H9 (cell line): ENCODE measurements at regions not wholly inside any gene's neighbourhood (a gene's known extent, or its start where the extent isn't known, plus 50 kb on each side); places are given as distances from the start of the nearest gene placed in this dataset.

Source experiments
- DNase-seq: peaks from one replicate; pipeline ENCODE4 v3.0.0-alpha.2; 2017
- H2AFZ ChIP-seq: one replicate; pipeline ENCODE4 v1.6.1; 2013; ENCODE audit warnings: mild to moderate bottlenecking, low read length, control low read depth, moderate library complexity
- H2AK5ac ChIP-seq: 2 replicates; pipeline ENCODE4 v1.6.1; 2013; ENCODE audit warnings: low read length, control low read depth, mixed read lengths; ENCODE audit not compliant: insufficient read length
- H2BK120ac ChIP-seq: one replicate; pipeline ENCODE4 v1.6.1; 2013; ENCODE audit warnings: low read depth, mild to moderate bottlenecking, low read length, control low read depth, inconsistent platforms; ENCODE audit not compliant: poor library complexity, severe bottlenecking
- H2BK12ac ChIP-seq: 2 replicates; pipeline ENCODE4 v1.6.1; 2013; ENCODE audit warnings: low read length, control low read depth, mixed read lengths, low read depth; ENCODE audit not compliant: insufficient read length
- H2BK15ac ChIP-seq: 2 replicates; pipeline ENCODE4 v1.6.1; 2013; ENCODE audit warnings: low read depth, low read length, control low read depth
- H2BK20ac ChIP-seq: one replicate; pipeline ENCODE4 v1.6.1; 2013; ENCODE audit warnings: low read depth, mild to moderate bottlenecking, low read length, control low read depth, inconsistent platforms; ENCODE audit not compliant: poor library complexity, severe bottlenecking
- H2BK5ac ChIP-seq: 2 replicates; pipeline ENCODE4 v1.6.1; 2013; ENCODE audit warnings: low read length, control low read depth, mixed read lengths; ENCODE audit not compliant: insufficient read length
- H3K14ac ChIP-seq: 2 replicates; pipeline ENCODE4 v1.6.1; 2013; ENCODE audit warnings: low read length, control low read depth; ENCODE audit not compliant: insufficient read depth
- H3K18ac ChIP-seq: 2 replicates; pipeline ENCODE4 v1.6.1; 2013; ENCODE audit warnings: low read depth, mild to moderate bottlenecking, mixed read lengths, low read length, control low read depth; ENCODE audit not compliant: insufficient read length
- H3K23ac ChIP-seq: 2 replicates; pipeline ENCODE4 v1.6.1; 2013; ENCODE audit warnings: low read length, control low read depth, mixed read lengths, low read depth; ENCODE audit not compliant: insufficient read length
- H3K23me2 ChIP-seq: 2 replicates; pipeline ENCODE4 v1.6.1; 2013; ENCODE audit warnings: low read depth, mild to moderate bottlenecking, mixed read lengths, low read length, control low read depth; ENCODE audit not compliant: insufficient read length, poor library complexity, severe bottlenecking
- H3K27ac ChIP-seq: 2 replicates; pipeline ENCODE4 v1.5.1; 2013; ENCODE audit warnings: low read length, control low read depth, mixed read lengths, low read depth; ENCODE audit not compliant: insufficient read length
- H3K27me3 ChIP-seq: 2 replicates; pipeline ENCODE4 v1.6.1; 2013; ENCODE audit warnings: low read length, control low read depth, inconsistent platforms; ENCODE audit not compliant: insufficient read depth
- H3K4ac ChIP-seq: 2 replicates; pipeline ENCODE4 v1.6.1; 2013; ENCODE audit warnings: low read depth, mild to moderate bottlenecking, control low read depth, inconsistent platforms, low read length, moderate library complexity
- H3K4me1 ChIP-seq: 2 replicates; pipeline ENCODE4 v1.6.1; 2013; ENCODE audit warnings: low read length, control low read depth, inconsistent platforms; ENCODE audit not compliant: insufficient read depth
- H3K4me2 ChIP-seq: 2 replicates; pipeline ENCODE4 v1.6.1; 2013; ENCODE audit warnings: low read length, control low read depth, mixed read lengths; ENCODE audit not compliant: insufficient read length, insufficient read depth
- H3K56ac ChIP-seq: 2 replicates; pipeline ENCODE4 v1.6.1; 2013; ENCODE audit warnings: low read depth, mild to moderate bottlenecking, mixed read lengths, low read length, control low read depth; ENCODE audit not compliant: insufficient read length
- H3K79me1 ChIP-seq: 2 replicates; pipeline ENCODE4 v1.6.1; 2013; ENCODE audit warnings: low read depth, mild to moderate bottlenecking, moderate library complexity, low read length, control low read depth, inconsistent platforms; ENCODE audit not compliant: insufficient read depth, poor library complexity, severe bottlenecking
- H3K79me2 ChIP-seq: 2 replicates; pipeline ENCODE4 v1.6.1; 2013; ENCODE audit warnings: low read length, control low read depth, inconsistent platforms; ENCODE audit not compliant: insufficient read depth
- H3K9ac ChIP-seq: 2 replicates; pipeline ENCODE4 v1.6.1; 2013; ENCODE audit warnings: low read length, control low read depth, mixed read lengths; ENCODE audit not compliant: insufficient read length; ENCODE audit errors: extremely low read depth
- H3K9me3 ChIP-seq: one replicate; pipeline ENCODE4 v1.6.1; 2013; ENCODE audit warnings: low read depth, low read length, inconsistent platforms; ENCODE audit not compliant: control insufficient read depth
- H3T11ph ChIP-seq: one replicate; pipeline ENCODE4 v1.6.1; 2013; ENCODE audit warnings: mild to moderate bottlenecking, low read length, control low read depth, inconsistent platforms
- H4K20me1 ChIP-seq: one replicate; pipeline ENCODE4 v1.6.1; 2013; ENCODE audit not compliant: control insufficient read depth, insufficient read length, insufficient read depth
- H4K5ac ChIP-seq: 2 replicates; pipeline ENCODE4 v1.6.1; 2013; ENCODE audit warnings: low read depth, mild to moderate bottlenecking, mixed read lengths, low read length, control low read depth; ENCODE audit not compliant: insufficient read length
- H4K8ac ChIP-seq: replicated peaks from 2 replicates; pipeline ENCODE4 v1.6.1; 2013; ENCODE audit warnings: low read length, control low read depth, mixed read lengths, low read depth; ENCODE audit not compliant: insufficient read length
- H4K91ac ChIP-seq: 2 replicates; pipeline ENCODE4 v1.6.1; 2013; ENCODE audit warnings: low read depth, mild to moderate bottlenecking, moderate library complexity, mixed read lengths, low read length, control low read depth; ENCODE audit not compliant: insufficient read length
- H3K27ac Mint-ChIP-seq, 3 experiments: 2 replicates in 2 of 3; 3 replicates in 1 of 3; pipeline ENCODE4 v1.8.0; 2020 to 2021; ENCODE audit warnings: mixed read lengths in 3 of 3, mild to moderate bottlenecking in 1 of 3, moderate library complexity in 1 of 3
- H3K27me3 Mint-ChIP-seq: 2 replicates; pipeline ENCODE4 v1.8.0; 2021; ENCODE audit warnings: low read depth, mild to moderate bottlenecking, moderate library complexity, mixed read lengths
- H3K36me3 Mint-ChIP-seq, 3 experiments: 2 replicates in 2 of 3; 3 replicates in 1 of 3; pipeline ENCODE4 v1.8.0; 2020 to 2021; ENCODE audit warnings: low read depth in 3 of 3, mixed read lengths in 3 of 3; ENCODE audit not compliant: insufficient read depth in 1 of 3
- H3K4me1 Mint-ChIP-seq, 2 experiments: 2 replicates each; pipeline ENCODE4 v1.8.0; 2020; ENCODE audit warnings: mixed read lengths in 2 of 2
- H3K4me3 Mint-ChIP-seq, 2 experiments: 2 replicates in 1 of 2; 3 replicates in 1 of 2; pipeline ENCODE4 v1.8.0; 2020 to 2021; ENCODE audit warnings: mild to moderate bottlenecking in 2 of 2, mixed read lengths in 2 of 2, moderate library complexity in 1 of 2
- H3K9me3 Mint-ChIP-seq, 2 experiments: 2 replicates in 1 of 2; 3 replicates in 1 of 2; pipeline ENCODE4 v1.8.0; 2020; ENCODE audit warnings: mild to moderate bottlenecking in 2 of 2, mixed read lengths in 2 of 2, moderate library complexity in 1 of 2
- WGBS: extraction: QIAGEN DNeasy Blood & Tissue Kit; methylation state at CpG from one replicate; pipeline ENCODE4 v1.1.7; 2013; ENCODE audit warnings: missing lambda C conversion rate, low lambda C conversion rate, mixed read lengths; ENCODE audit not compliant: insufficient read length; ENCODE audit errors: extremely low coverage; 5-methylcytosine and 5-hydroxymethylcytosine counted together
- TF ChIP-seq, protein P1 (sequence below): fragments of 200-600 bp; sonication (generic); conservative IDR thresholded peaks from 3 replicates; pipeline ENCODE4 v1.8.0; 2021; ENCODE audit warnings: antibody characterized with exemption, mild to moderate bottlenecking

GRCh38 chr6:81326881-81327561, 425.5 kb downstream of the TENT5A start:
- Mint-ChIP-seq H3K27ac (no peak overlapping the region), H3K4me1 (no peaks in the 10 kb centered on the region), H3K9me3 (no peaks in the 10 kb centered on the region), H3K27me3 (no peaks in the 10 kb centered on the region), H3K4me3 (no peak overlapping the region), H3K36me3 (no peaks in the 10 kb centered on the region)
- Histone ChIP-seq H4K5ac (no peak overlapping the region), H3K27me3 (no peaks in the 10 kb centered on the region), H2BK20ac (no peak overlapping the region), H3K4ac (no peak overlapping the region), H2BK120ac (no peak overlapping the region), H2AK5ac (no peak overlapping the region), H4K8ac (no peak overlapping the region), H3K23me2 (no peaks in the 10 kb centered on the region), H3K4me1 (no peaks in the 10 kb centered on the region), H3K14ac (no peak overlapping the region), H2BK15ac (no peak overlapping the region), H4K91ac (no peak overlapping the region), H3K9me3 (no peaks in the 10 kb centered on the region), H4K20me1 (no peaks in the 10 kb centered on the region), H3K27ac (no peak overlapping the region), H3K4me2 (no peak overlapping the region), H3K56ac (no peak overlapping the region), H3K79me2 (no peaks in the 10 kb centered on the region), H2BK5ac (no peak overlapping the region), H2BK12ac (no peak overlapping the region), H3K9ac (no peak overlapping the region), H3K18ac (no peak overlapping the region), H3T11ph (no peak overlapping the region), H3K79me1 (no peaks in the 10 kb centered on the region), H3K23ac (no peak overlapping the region), H2AFZ (no peak overlapping the region)
- no CpG with 5 or more reads among the region's 7 CpGs for WGBS
- TF ChIP-seq, protein P1, sequence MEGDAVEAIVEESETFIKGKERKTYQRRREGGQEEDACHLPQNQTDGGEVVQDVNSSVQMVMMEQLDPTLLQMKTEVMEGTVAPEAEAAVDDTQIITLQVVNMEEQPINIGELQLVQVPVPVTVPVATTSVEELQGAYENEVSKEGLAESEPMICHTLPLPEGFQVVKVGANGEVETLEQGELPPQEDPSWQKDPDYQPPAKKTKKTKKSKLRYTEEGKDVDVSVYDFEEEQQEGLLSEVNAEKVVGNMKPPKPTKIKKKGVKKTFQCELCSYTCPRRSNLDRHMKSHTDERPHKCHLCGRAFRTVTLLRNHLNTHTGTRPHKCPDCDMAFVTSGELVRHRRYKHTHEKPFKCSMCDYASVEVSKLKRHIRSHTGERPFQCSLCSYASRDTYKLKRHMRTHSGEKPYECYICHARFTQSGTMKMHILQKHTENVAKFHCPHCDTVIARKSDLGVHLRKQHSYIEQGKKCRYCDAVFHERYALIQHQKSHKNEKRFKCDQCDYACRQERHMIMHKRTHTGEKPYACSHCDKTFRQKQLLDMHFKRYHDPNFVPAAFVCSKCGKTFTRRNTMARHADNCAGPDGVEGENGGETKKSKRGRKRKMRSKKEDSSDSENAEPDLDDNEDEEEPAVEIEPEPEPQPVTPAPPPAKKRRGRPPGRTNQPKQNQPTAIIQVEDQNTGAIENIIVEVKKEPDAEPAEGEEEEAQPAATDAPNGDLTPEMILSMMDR: no peak
- DNase-seq: no peak
